GM18519 (cell line): ENCODE measurements at regions not wholly inside any gene's neighbourhood (a gene's known extent, or its start where the extent isn't known, plus 50 kb on each side); places are given as distances from the start of the nearest gene placed in this dataset.
A peak's percentile ranks its signal among the peaks of the same experiment; 100 is the strongest.

Experiments
- ATAC-seq: cut with Tn5 transposase; IDR thresholded peaks from one replicate; pipeline ENCODE4 v1.9.1; 2021; ENCODE audit warnings: mild to moderate bottlenecking, moderate library complexity; ENCODE audit not compliant: unreplicated experiment, low FRiP score

- peak; percentile 86 for ATAC-seq
These were observed 51.2 kb upstream of the CDH5 start for GRCh38 chr16:66315210-66315825.

- ATAC-seq = no peak
These were observed 55.2 kb upstream of the CDH5 start for GRCh38 chr16:66311306-66311705.

- no peak for ATAC-seq
These were observed 57.2 kb upstream of the CDH5 start for GRCh38 chr16:66309215-66309807.

GRCh38 chr16:66308096-66308495 is 58.4 kb upstream of the CDH5 start:
- ATAC-seq = no peak

- ATAC-seq = no peak
These were observed 59.9 kb upstream of the CDH5 start for GRCh38 chr16:66306366-66307150.

GRCh38 chr16:66304961-66305360 is 61.5 kb upstream of the CDH5 start:
- ATAC-seq = no peak

- no peak for ATAC-seq
These were observed 62.3 kb upstream of the CDH5 start for GRCh38 chr16:66304151-66304550.

GRCh38 chr16:66300501-66300900 is 66.0 kb upstream of the CDH5 start:
- no peak for ATAC-seq

- ATAC-seq = no peak
These were observed 66.5 kb upstream of the CDH5 start for GRCh38 chr16:66300037-66300436.

- ATAC-seq = no peak
These were observed 67.1 kb upstream of the CDH5 start for GRCh38 chr16:66299349-66299748.

- no peak for ATAC-seq
These were observed 67.8 kb upstream of the CDH5 start for GRCh38 chr16:66298571-66299120.

GRCh38 chr16:66298006-66298405 is 68.5 kb upstream of the CDH5 start:
- ATAC-seq = no peak

GRCh38 chr16:66296591-66296990 is 69.9 kb upstream of the CDH5 start:
- ATAC-seq = no peak

GRCh38 chr16:66295761-66296546 is 70.5 kb upstream of the CDH5 start:
- ATAC-seq = no peak

- ATAC-seq = no peak
These were observed 71.3 kb upstream of the CDH5 start for GRCh38 chr16:66295213-66295612.

- no peak for ATAC-seq
These were observed 72.0 kb upstream of the CDH5 start for GRCh38 chr16:66294507-66294906.

- no peak for ATAC-seq
These were observed 72.6 kb upstream of the CDH5 start for GRCh38 chr16:66293932-66294331.

- no peak for ATAC-seq
These were observed 73.2 kb upstream of the CDH5 start for GRCh38 chr16:66293207-66293735.

- no peak for ATAC-seq
These were observed 74.1 kb upstream of the CDH5 start for GRCh38 chr16:66292241-66292935.

- no peak for ATAC-seq
These were observed 74.7 kb upstream of the CDH5 start for GRCh38 chr16:66291833-66292232.
